GM12892 (cell line): ENCODE measurements at regions not wholly inside any gene's neighbourhood (a gene's known extent, or its start where the extent isn't known, plus 50 kb on each side); places are given as distances from the start of the nearest gene placed in this dataset.
"Not testable (repeated sequence)": the region's sequence is repeated elsewhere in the genome, so short reads cannot be mapped to it uniquely, and the experiment has no call there.

Experiments
- DNase-seq: peaks from one replicate; pipeline ENCODE4 v3.0.0; 2011; ENCODE audit not compliant: insufficient read length
- FAIRE-seq: peaks from 2 replicates; lab custom pipeline; 2011; peaks lifted over from hg19 to GRCh38; lab: Jason Lieb, UNC
- POLR2A ChIP-seq: IDR thresholded peaks from 2 replicates; pipeline ENCODE4 v1.6.1; 2011; ENCODE audit warnings: low read depth, low read length, control low read depth
- POLR2AphosphoS5 ChIP-seq: IDR thresholded peaks from 2 replicates; pipeline ENCODE4 v1.6.1; 2011; ENCODE audit warnings: low read depth, low read length, control low read depth
- TAF1 ChIP-seq: IDR thresholded peaks from 2 replicates; pipeline ENCODE4 v1.6.1; 2011; ENCODE audit warnings: low read depth, mild to moderate bottlenecking, control low read depth, low read length, borderline replicate concordance

- FAIRE-seq (peak; percentile 70), DNase-seq (no peak)
- TF ChIP-seq TAF1 (no peak), POLR2A (no peak), POLR2AphosphoS5 (no peak)
Observed at GRCh38 chr2:239642406-239643004, 241.7 kb upstream of the HDAC4 start.

GRCh38 chr2:239641904-239642303 lies 241.1 kb upstream of the HDAC4 start:
- DNase-seq, FAIRE-seq: not testable (repeated sequence)

GRCh38 chr2:239640676-239641578 lies 240.1 kb upstream of the HDAC4 start:
- no peak for FAIRE-seq
- no peak for TF ChIP-seq POLR2A
- DNase-seq, result no peak

- no peak for FAIRE-seq
- TF ChIP-seq POLR2AphosphoS5 (no peak), TAF1 (no peak), POLR2A (no peak)
- DNase-seq, result no peak
Observed at GRCh38 chr2:239640210-239640609, 239.4 kb upstream of the HDAC4 start.

GRCh38 chr2:239639421-239640185 lies 238.8 kb upstream of the HDAC4 start:
- no peak for DNase-seq
- TF ChIP-seq TAF1 (no peak), POLR2A (no peak), POLR2AphosphoS5 (no peak)
- no peak for FAIRE-seq

- DNase-seq (no peak), FAIRE-seq (no peak)
Observed at GRCh38 chr2:239638376-239638775, 237.6 kb upstream of the HDAC4 start.

GRCh38 chr2:239636808-239637207 lies 236.0 kb upstream of the HDAC4 start:
- TF ChIP-seq POLR2AphosphoS5 (no peak), TAF1 (no peak), POLR2A (no peak)
- DNase-seq (no peak), FAIRE-seq (no peak)

More at GRCh38 chr2:239638376-239638775, 237.6 kb upstream of the HDAC4 start:
- TF ChIP-seq POLR2A, result no peak
- no peak for TF ChIP-seq POLR2AphosphoS5
- TF ChIP-seq TAF1, result no peak

GRCh38 chr2:239634769-239635168 lies 233.9 kb upstream of the HDAC4 start:
- DNase-seq (no peak), FAIRE-seq (no peak)
- TF ChIP-seq POLR2AphosphoS5 (no peak), POLR2A (no peak), TAF1 (no peak)

- FAIRE-seq (no peak), DNase-seq (no peak)
Observed at GRCh38 chr2:239630618-239631286, 229.9 kb upstream of the HDAC4 start.

GRCh38 chr2:239629926-239630617 lies 229.3 kb upstream of the HDAC4 start:
- DNase-seq, result no peak
- TF ChIP-seq POLR2AphosphoS5 (no peak), POLR2A (no peak), TAF1 (no peak)
- no peak for FAIRE-seq

More at GRCh38 chr2:239630618-239631286, 229.9 kb upstream of the HDAC4 start:
- no peak for TF ChIP-seq TAF1

- TF ChIP-seq TAF1 (no peak), POLR2A (no peak), POLR2AphosphoS5 (no peak)
- DNase-seq (no peak), FAIRE-seq (no peak)
Observed at GRCh38 chr2:239626961-239627592, 226.3 kb upstream of the HDAC4 start.
